IMR-90 (cell line): ENCODE measurements at regions not wholly inside any gene's neighbourhood (a gene's known extent, or its start where the extent isn't known, plus 50 kb on each side); places are given as distances from the start of the nearest gene placed in this dataset.

Source experiments
- ATAC-seq: fragments of 200-7000 bp; cut with Tn5 transposase; 2 replicates; pipeline ENCODE4 v1.9.1; 2020; ENCODE audit warnings: low read depth, mild to moderate bottlenecking, moderate library complexity
- BruUV-seq: library from RNA; stranded (reverse); fragments of 400-500 nt; replicated peaks from 2 replicates; lab custom pipeline; 2021; lab: Mats Ljungman, UMichigan
- CTCF ChIA-PET: fragments of 300-600 bp; formaldehyde crosslinking; extraction: SDS; loops from one replicate; lab custom pipeline; 2021; ENCODE audit warnings: antibody characterized with exemption; lab: Yijun Ruan, JAX
- POLR2A ChIA-PET: fragments of 300-600 bp; sonication (Branson Sonifier 250); formaldehyde crosslinking; loops from one replicate; lab custom pipeline; 2022; ENCODE audit warnings: antibody characterized with exemption; ENCODE audit not compliant: unreplicated experiment; lab: Charles Lee
- DNase-seq: peaks from one replicate; pipeline ENCODE4 v3.0.0; 2013
- H2AFZ ChIP-seq: replicated peaks from 2 replicates; pipeline ENCODE3; 2013; ENCODE audit warnings: low read length, mild to moderate bottlenecking; ENCODE audit not compliant: poor library complexity
- H2AK5ac ChIP-seq: 2 replicates; pipeline ENCODE4 v1.6.1; 2013; ENCODE audit warnings: low read depth, low read length, inconsistent platforms
- H2AK9ac ChIP-seq: replicated peaks from 2 replicates; pipeline ENCODE3; 2013; ENCODE audit warnings: mild to moderate bottlenecking, low read depth, low read length, moderate library complexity; ENCODE audit not compliant: poor library complexity
- H2BK120ac ChIP-seq: 2 replicates; pipeline ENCODE4 v1.6.1; 2013; ENCODE audit warnings: low read depth, low read length, inconsistent platforms
- H2BK15ac ChIP-seq: 3 replicates; pipeline ENCODE4 v1.6.1; 2013; ENCODE audit warnings: low read depth, low read length, inconsistent platforms
- H2BK20ac ChIP-seq: 2 replicates; pipeline ENCODE4 v1.6.1; 2013; ENCODE audit warnings: low read depth, mild to moderate bottlenecking, inconsistent platforms, low read length, moderate library complexity
- H2BK5ac ChIP-seq: 2 replicates; pipeline ENCODE4 v1.6.1; 2013; ENCODE audit warnings: mild to moderate bottlenecking, low read depth, low read length, inconsistent platforms; ENCODE audit not compliant: poor library complexity, severe bottlenecking
- H3K14ac ChIP-seq: replicated peaks from 2 replicates; pipeline ENCODE4 v1.6.1; 2013; ENCODE audit warnings: low read depth, low read length, inconsistent platforms
- H3K18ac ChIP-seq: 2 replicates; pipeline ENCODE4 v1.6.1; 2013; ENCODE audit warnings: low read depth, low read length, control low read depth
- H3K23ac ChIP-seq: 2 replicates; pipeline ENCODE4 v1.6.1; 2013; ENCODE audit warnings: low read depth, low read length, inconsistent platforms
- H3K27ac ChIP-seq: 2 replicates; pipeline ENCODE4 v1.5.1; 2013; ENCODE audit warnings: mild to moderate bottlenecking, control low read depth, low read length; ENCODE audit not compliant: insufficient read depth
- H3K27me3 ChIP-seq: 2 replicates; pipeline ENCODE4 v1.6.1; 2013; ENCODE audit warnings: low read length; ENCODE audit not compliant: control insufficient read depth, insufficient read depth
- H3K36me3 ChIP-seq: 2 replicates; pipeline ENCODE4 v1.6.1; 2013; ENCODE audit warnings: low read length, mixed read lengths; ENCODE audit not compliant: control insufficient read depth, insufficient read depth
- H3K4ac ChIP-seq: 2 replicates; pipeline ENCODE4 v1.6.1; 2013; ENCODE audit warnings: low read depth, low read length, inconsistent platforms
- H3K4me1 ChIP-seq: 2 replicates; pipeline ENCODE4 v1.6.1; 2013; ENCODE audit warnings: low read length, mixed read lengths; ENCODE audit not compliant: control insufficient read depth, insufficient read depth
- H3K4me2 ChIP-seq: 2 replicates; pipeline ENCODE4 v1.6.1; 2013; ENCODE audit warnings: low read depth, mild to moderate bottlenecking, control low read depth, low read length, moderate library complexity
- H3K4me3 ChIP-seq: 2 replicates; pipeline ENCODE4 v1.5.1; 2013; ENCODE audit warnings: low read depth, mild to moderate bottlenecking, control low read depth, low read length, moderate library complexity; ENCODE audit not compliant: insufficient read depth
- H3K56ac ChIP-seq: 2 replicates; pipeline ENCODE4 v1.6.1; 2013; ENCODE audit warnings: low read length, inconsistent platforms; ENCODE audit not compliant: insufficient read depth; ENCODE audit errors: extremely low read depth
- H3K79me1 ChIP-seq, 2 experiments: 2 replicates each; pipeline ENCODE4 v1.6.1; 2013; ENCODE audit warnings: low read length in 2 of 2, inconsistent platforms in 1 of 2, low read depth in 1 of 2
- H3K9ac ChIP-seq: 2 replicates; pipeline ENCODE4 v1.6.1; 2013; ENCODE audit warnings: low read depth, low read length, control low read depth
- H3K9me1 ChIP-seq: 2 replicates; pipeline ENCODE4 v1.6.1; 2013; ENCODE audit warnings: low read length, inconsistent platforms; ENCODE audit not compliant: insufficient read depth
- H3K9me3 ChIP-seq: 2 replicates; pipeline ENCODE4 v1.6.1; 2013; ENCODE audit warnings: low read length; ENCODE audit not compliant: control insufficient read depth, insufficient read depth
- H4K20me1 ChIP-seq: 2 replicates; pipeline ENCODE4 v1.6.1; 2013; ENCODE audit warnings: low read length, inconsistent platforms; ENCODE audit not compliant: insufficient read depth
- H4K5ac ChIP-seq: 2 replicates; pipeline ENCODE4 v1.6.1; 2013; ENCODE audit warnings: mild to moderate bottlenecking, low read depth, low read length, control low read depth
- H4K8ac ChIP-seq, 2 experiments: 2 replicates each; pipeline ENCODE4 v1.6.1; 2013; ENCODE audit warnings: low read depth in 2 of 2, low read length in 2 of 2, control low read depth in 1 of 2, inconsistent platforms in 1 of 2
- H4K91ac ChIP-seq: 2 replicates; pipeline ENCODE4 v1.6.1; 2013; ENCODE audit warnings: low read depth, low read length, inconsistent platforms; ENCODE audit not compliant: insufficient read depth
- BHLHE40 ChIP-seq: fragments of 150-350 bp; IDR thresholded peaks from 2 replicates; pipeline ENCODE4 v1.6.1; 2016; ENCODE audit warnings: mild to moderate bottlenecking, low read depth, low read length
- CEBPB ChIP-seq: IDR thresholded peaks from 2 replicates; pipeline ENCODE4 v1.6.1; 2012; ENCODE audit warnings: low read depth, low read length, improper control_type of control experiment
- FOS ChIP-seq: fragments of 150-350 bp; IDR thresholded peaks from 2 replicates; pipeline ENCODE4 v1.6.1; 2016; ENCODE audit warnings: low read depth, low read length
- MAZ ChIP-seq: IDR thresholded peaks from 2 replicates; pipeline ENCODE4 v1.6.1; 2012; ENCODE audit warnings: low read depth, mild to moderate bottlenecking, low read length, improper control_type of control experiment, moderate library complexity, borderline replicate concordance
- MXI1 ChIP-seq: IDR thresholded peaks from 2 replicates; pipeline ENCODE4 v1.6.1; 2012; ENCODE audit warnings: low read depth, mild to moderate bottlenecking, low read length, moderate library complexity, borderline replicate concordance
- POLR2A ChIP-seq: IDR thresholded peaks from 2 replicates; pipeline ENCODE4 v1.6.1; 2012; ENCODE audit warnings: mild to moderate bottlenecking, low read depth, low read length
- RAD21 ChIP-seq: IDR thresholded peaks from 2 replicates; pipeline ENCODE4 v1.6.1; 2012; ENCODE audit warnings: low read length, improper control_type of control experiment
- SMC3 ChIP-seq: fragments of 150-350 bp; IDR thresholded peaks from 2 replicates; pipeline ENCODE4 v1.6.1; 2016; ENCODE audit warnings: low read depth, mild to moderate bottlenecking, antibody characterized with exemption, low read length, moderate library complexity
- WGBS, 2 experiments: methylation state at CpG; one replicate each; pipeline versions ENCODE4 v1.1.5 to v1.1.7; 2013; ENCODE audit warnings: missing lambda C conversion rate in 2 of 2; ENCODE audit not compliant: insufficient read length in 1 of 2; ENCODE audit errors: extremely low coverage in 2 of 2; 5-methylcytosine and 5-hydroxymethylcytosine counted together
- dilution Hi-C: fragments of 300-500 bp; cut with HindIII; formaldehyde crosslinking; loops from one replicate; pipeline ENCODE4 v1.14.3; 2018; ENCODE audit warnings: low sequenced_read_pairs; ENCODE audit not compliant: unreplicated experiment
- in situ Hi-C: fragments of 300-500 bp; cut with MboI; formaldehyde crosslinking; loops from 3 replicates; pipeline ENCODE4 v1.14.3; 2019; ENCODE audit warnings: low sequenced_read_pairs, inconsistent platforms, mixed read lengths
- intact Hi-C: fragments of 100-400 bp; cut with micrococcal nuclease; formaldehyde crosslinking; loops from 2 replicates; pipeline ENCODE4 v1.10.0; 2022
- TF ChIP-seq, protein P1 (sequence below): conservative IDR thresholded peaks from 2 replicates; pipeline ENCODE4 v1.5.1; 2012; ENCODE audit warnings: mild to moderate bottlenecking, low read depth, low read length, improper control_type of control experiment
- TF ChIP-seq, protein P2 (sequence below): fragments of 150-350 bp; IDR thresholded peaks from 2 replicates; pipeline ENCODE4 v1.6.1; 2017; ENCODE audit warnings: mild to moderate bottlenecking, antibody characterized with exemption, low read length, low read depth

DNA sequence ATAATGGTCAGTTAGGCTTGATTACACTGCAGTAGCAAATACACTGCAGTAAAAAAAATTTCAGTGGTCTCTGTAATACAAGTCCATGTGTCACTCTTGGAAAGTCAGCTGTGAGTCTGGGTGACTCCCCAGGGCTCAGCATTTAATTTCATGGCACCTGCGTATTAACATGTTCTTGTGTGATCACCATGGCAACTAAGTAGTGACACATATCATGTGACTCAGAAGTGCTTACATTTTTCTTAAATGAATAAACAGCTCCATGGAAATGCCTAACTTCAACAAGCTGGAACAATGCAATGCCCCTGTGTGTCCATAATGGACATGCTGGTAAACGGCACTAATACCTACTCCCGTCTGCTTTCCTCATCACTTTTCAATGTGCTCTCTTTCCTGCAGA is 88.5 kb upstream of the ANO4 start:
- H3K36me3 ChIP-seq: no peaks in the 10 kb centered on the region
- H2BK120ac ChIP-seq: peak overlapping the region; percentile 58
- intact Hi-C loops (no loop called here), in situ Hi-C loops (no loop called here), dilution Hi-C loops (no loop called here)
- no peak overlapping the region for H3K4me3 ChIP-seq
- H3K14ac ChIP-seq: no peak overlapping the region; the same call in 1 of the 2 replicates
- H3K27ac ChIP-seq: no peak overlapping the region
- DNase-seq (peak; percentile 92), ATAC-seq (peak; percentile 91)
- H2AK9ac ChIP-seq: no peak overlapping the region
- peak overlapping the region; percentile 37; the same call in 1 of the 2 replicates for H3K4ac ChIP-seq
- no peak overlapping the region for H2AK5ac ChIP-seq
- ChIA-PET CTCF (interaction anchor here (0.9 to 1.6 kb wide), 2 partner anchors 19 to 33 kb away, joined by 4 to 6 read pairs; no protein-coding TSS in a partner anchor), POLR2A (no interaction called here)
- no peak overlapping the region for H4K5ac ChIP-seq
- H3K4me2 ChIP-seq: peak overlapping the region; percentile 34; the same call in 1 of the 2 replicates
- no peak for TF ChIP-seq SMC3
- TF ChIP-seq POLR2A: no peak
- TF ChIP-seq MAZ: no peak
- TF ChIP-seq, protein P1, sequence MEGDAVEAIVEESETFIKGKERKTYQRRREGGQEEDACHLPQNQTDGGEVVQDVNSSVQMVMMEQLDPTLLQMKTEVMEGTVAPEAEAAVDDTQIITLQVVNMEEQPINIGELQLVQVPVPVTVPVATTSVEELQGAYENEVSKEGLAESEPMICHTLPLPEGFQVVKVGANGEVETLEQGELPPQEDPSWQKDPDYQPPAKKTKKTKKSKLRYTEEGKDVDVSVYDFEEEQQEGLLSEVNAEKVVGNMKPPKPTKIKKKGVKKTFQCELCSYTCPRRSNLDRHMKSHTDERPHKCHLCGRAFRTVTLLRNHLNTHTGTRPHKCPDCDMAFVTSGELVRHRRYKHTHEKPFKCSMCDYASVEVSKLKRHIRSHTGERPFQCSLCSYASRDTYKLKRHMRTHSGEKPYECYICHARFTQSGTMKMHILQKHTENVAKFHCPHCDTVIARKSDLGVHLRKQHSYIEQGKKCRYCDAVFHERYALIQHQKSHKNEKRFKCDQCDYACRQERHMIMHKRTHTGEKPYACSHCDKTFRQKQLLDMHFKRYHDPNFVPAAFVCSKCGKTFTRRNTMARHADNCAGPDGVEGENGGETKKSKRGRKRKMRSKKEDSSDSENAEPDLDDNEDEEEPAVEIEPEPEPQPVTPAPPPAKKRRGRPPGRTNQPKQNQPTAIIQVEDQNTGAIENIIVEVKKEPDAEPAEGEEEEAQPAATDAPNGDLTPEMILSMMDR: no peak
- TF ChIP-seq CEBPB: no peak
- no peak for TF ChIP-seq RAD21
- TF ChIP-seq, protein P2, sequence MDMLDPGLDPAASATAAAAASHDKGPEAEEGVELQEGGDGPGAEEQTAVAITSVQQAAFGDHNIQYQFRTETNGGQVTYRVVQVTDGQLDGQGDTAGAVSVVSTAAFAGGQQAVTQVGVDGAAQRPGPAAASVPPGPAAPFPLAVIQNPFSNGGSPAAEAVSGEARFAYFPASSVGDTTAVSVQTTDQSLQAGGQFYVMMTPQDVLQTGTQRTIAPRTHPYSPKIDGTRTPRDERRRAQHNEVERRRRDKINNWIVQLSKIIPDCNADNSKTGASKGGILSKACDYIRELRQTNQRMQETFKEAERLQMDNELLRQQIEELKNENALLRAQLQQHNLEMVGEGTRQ: peak; percentile 71
- TF ChIP-seq BHLHE40: peak; percentile 49; the same call in 1 of the 2 replicates
- TF ChIP-seq FOS: peak; percentile 61; the same call in 1 of the 2 replicates
- TF ChIP-seq MXI1: no peak
- no peak overlapping the region for H4K8ac ChIP-seq
- peaks cover 3% of the 10 kb centered on the region; the same call in 1 of the 2 replicates for H3K9me1 ChIP-seq
- no peak overlapping the region for H2BK5ac ChIP-seq
- peak overlapping the region; percentile 75 for H2AFZ ChIP-seq
- no peak overlapping the region for H3K56ac ChIP-seq
- WGBS, 2 experiments: 14% methylated on average over 1 of the region's 3 CpGs; no CpG with 5 or more reads in 1 of the 2 experiments
- H2BK20ac ChIP-seq: 0 out of 2 replicates have a peak overlapping the region, but pooled peaks have one; percentile 58
- no peaks in the 10 kb centered on the region for H3K27me3 ChIP-seq
- no peaks in the 10 kb centered on the region for H3K79me1 ChIP-seq
- BruUV-seq: no TSS peak
- no peak overlapping the region for H3K18ac ChIP-seq
- H3K23ac ChIP-seq: no peak overlapping the region
- no peaks in the 10 kb centered on the region for H3K9me3 ChIP-seq
- no peak overlapping the region for H4K91ac ChIP-seq
- H2BK15ac ChIP-seq: peak overlapping the region; percentile 50; the same call in 1 of the 3 replicates
- no peak overlapping the region for H3K9ac ChIP-seq
- H4K20me1 ChIP-seq: no peaks in the 10 kb centered on the region
- H3K4me1 ChIP-seq: peaks cover 2% of the 10 kb centered on the region; the same call in 1 of the 2 replicates
